Adipocyte (in vitro differentiated cells): ENCODE measurements at regions not wholly inside any gene's neighbourhood (a gene's known extent, or its start where the extent isn't known, plus 50 kb on each side); places are given as distances from the start of the nearest gene placed in this dataset.

ENCODE experiments used
- DNase-seq: peaks from one replicate; pipeline ENCODE4 v3.0.0-alpha.2; 2015; ENCODE audit warnings: low read depth
- H3K27me3 ChIP-seq: replicated peaks from 2 replicates; pipeline ENCODE4 v1.7.0; 2013; ENCODE audit warnings: mild to moderate bottlenecking, low read length, moderate library complexity; ENCODE audit not compliant: control insufficient read depth, insufficient read depth
- H3K36me3 ChIP-seq: 2 replicates; pipeline ENCODE4 v1.7.0; 2013; ENCODE audit warnings: low read length, mild to moderate bottlenecking, moderate library complexity; ENCODE audit not compliant: control insufficient read depth, insufficient read depth, severe bottlenecking
- H3K4me1 ChIP-seq: 2 replicates; pipeline ENCODE4 v1.7.0; 2013; ENCODE audit warnings: mild to moderate bottlenecking, low read length, moderate library complexity; ENCODE audit not compliant: control insufficient read depth, insufficient read depth
- H3K4me3 ChIP-seq: 2 replicates; pipeline ENCODE4 v1.7.0; 2013; ENCODE audit warnings: mild to moderate bottlenecking, low read length, moderate library complexity
- H3K9ac ChIP-seq: 2 replicates; pipeline ENCODE4 v1.7.0; 2013; ENCODE audit warnings: mild to moderate bottlenecking, low read length, moderate library complexity
- H3K9me3 ChIP-seq: 2 replicates; pipeline ENCODE4 v1.7.0; 2013; ENCODE audit warnings: mild to moderate bottlenecking, low read length, moderate library complexity; ENCODE audit not compliant: control insufficient read depth

- peaks cover 12% of the 10 kb centered on the region for H3K4me1 ChIP-seq
- H3K36me3 ChIP-seq: no peaks in the 10 kb centered on the region
- no peak overlapping the region for H3K4me3 ChIP-seq
- H3K27me3 ChIP-seq: peaks cover 12% of the 10 kb centered on the region
- H3K9me3 ChIP-seq: no peaks in the 10 kb centered on the region
- H3K9ac ChIP-seq: no peak overlapping the region
- no peak for DNase-seq
Measured at GRCh38 chr2:176959614-176960013, 253.0 kb upstream of the HNRNPA3 start.

- Histone ChIP-seq H3K4me3 (no peak overlapping the region), H3K9me3 (no peaks in the 10 kb centered on the region), H3K4me1 (peaks cover 12% of the 10 kb centered on the region), H3K27me3 (peaks cover 7% of the 10 kb centered on the region), H3K36me3 (no peaks in the 10 kb centered on the region), H3K9ac (no peak overlapping the region)
- no peak for DNase-seq
Measured at GRCh38 chr2:176960061-176960460, 252.5 kb upstream of the HNRNPA3 start.

DNA sequence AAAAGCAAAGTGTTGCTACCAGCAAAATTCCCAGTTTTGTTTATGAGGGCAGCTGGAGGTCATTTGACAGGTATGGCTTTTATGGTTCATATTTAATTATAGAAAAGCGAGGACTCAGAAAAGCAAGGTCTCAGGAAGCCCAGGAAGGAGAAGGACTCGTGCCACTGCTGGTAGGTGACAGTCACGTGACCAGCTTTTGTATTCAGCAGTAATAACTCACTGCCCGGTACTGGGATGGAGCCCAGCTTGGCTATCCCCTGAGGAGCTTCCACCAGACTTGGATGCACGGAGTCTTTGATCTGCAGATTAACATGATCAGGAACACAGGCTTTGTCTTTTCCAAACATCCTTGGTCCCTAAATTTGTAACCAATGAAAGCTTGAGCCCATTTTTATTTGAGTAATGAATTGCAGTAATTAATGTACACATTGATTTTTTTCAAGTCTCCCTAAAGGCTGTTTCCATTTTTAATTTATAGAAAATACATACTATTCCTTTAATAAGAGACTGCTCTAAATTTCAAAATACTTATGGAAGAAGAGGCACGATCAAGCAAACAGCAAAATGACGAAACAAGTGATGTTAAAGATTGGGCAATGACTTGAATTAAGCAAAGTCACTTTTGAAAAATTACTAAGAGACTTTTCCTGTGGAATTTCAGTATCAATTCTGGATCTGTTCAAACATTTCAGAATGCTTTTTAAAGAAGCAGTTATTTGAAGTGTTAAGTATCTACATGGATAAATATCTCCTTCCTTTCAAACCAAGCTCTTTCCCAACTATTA lies 251.7 kb upstream of the HNRNPA3 start:
- Histone ChIP-seq H3K4me3 (peak overlapping the region; percentile 18), H3K36me3 (no peaks in the 10 kb centered on the region), H3K9me3 (no peaks in the 10 kb centered on the region), H3K9ac (no peak overlapping the region), H3K4me1 (peaks cover 12% of the 10 kb centered on the region), H3K27me3 (peaks cover 5% of the 10 kb centered on the region)
- no peak for DNase-seq

DNA sequence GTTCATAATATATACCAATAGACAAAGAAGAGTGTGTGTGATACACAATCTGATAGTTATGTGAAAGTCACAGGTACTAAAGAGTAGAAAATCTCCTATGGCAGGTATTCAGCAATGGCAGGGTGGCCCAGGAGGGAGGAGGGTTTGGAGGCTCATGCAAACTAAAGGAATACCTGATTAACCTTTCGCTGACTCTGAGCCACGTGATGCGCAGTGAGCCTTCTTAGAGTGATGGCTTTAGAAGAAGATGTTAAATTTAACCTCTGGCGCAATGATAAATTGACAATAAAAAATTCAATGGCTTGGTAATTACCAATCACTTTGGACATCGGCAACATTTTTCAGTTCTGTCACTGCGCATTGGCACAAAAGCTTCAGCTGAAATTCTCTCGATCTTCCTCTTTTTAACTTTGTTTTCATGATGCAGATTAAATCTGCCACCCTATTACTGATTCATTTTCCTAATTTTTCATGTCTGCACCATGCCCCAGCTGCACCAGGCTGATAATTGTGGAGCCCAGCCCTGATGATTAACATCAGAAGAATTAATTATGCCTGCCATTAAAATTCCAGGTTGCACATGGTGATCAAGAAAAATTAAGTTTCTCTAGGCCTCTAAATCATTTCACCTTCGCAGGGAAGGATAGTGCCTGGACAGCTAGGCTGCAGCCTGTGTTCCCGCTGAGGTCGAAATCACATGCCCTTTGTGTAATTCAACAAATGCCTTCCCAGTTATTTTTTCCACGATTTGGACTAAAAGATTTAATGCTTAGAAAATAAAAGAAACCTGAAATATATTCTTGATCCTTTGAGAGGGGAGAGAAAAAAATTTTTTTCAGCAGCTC lies 250.6 kb upstream of the HNRNPA3 start:
- Histone ChIP-seq H3K4me3 (no peak overlapping the region), H3K9ac (no peak overlapping the region), H3K27me3 (peaks cover 5% of the 10 kb centered on the region), H3K36me3 (no peaks in the 10 kb centered on the region), H3K4me1 (peaks cover 12% of the 10 kb centered on the region), H3K9me3 (no peaks in the 10 kb centered on the region)
- no peak for DNase-seq

DNA sequence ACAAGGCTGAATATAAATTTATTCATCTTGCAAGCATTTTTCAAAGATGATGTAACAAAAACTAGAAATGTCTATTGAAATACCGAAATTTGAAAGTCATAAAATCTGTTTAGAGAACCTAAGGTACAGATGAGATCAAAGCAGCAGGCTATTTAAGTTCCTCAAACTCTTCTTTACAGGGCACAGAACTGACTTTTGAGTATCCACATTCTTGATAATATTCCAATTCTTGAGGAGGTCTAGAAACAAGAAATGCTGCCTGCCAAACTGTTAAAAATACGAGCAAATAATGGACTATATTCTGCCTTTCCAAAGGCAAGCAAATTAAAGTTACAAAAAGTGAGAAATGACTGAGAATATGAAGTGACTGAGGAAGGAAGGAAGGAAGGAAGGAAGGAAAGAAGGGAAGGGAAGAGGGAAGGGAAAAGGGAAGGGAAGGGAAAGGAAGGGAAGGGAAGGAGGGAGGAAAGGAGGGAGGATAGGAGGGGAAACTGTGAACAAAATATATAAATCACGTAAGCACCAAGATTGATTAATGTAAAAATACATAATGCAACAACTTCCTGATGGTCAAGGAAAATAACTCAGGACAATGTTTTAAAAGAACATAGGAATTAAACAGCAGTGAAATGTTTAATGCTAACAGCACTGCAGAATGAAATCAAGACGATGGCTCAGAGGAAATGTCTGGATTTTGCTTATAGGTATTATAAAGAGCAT lies 248.9 kb upstream of the HNRNPA3 start:
- no peak overlapping the region for H3K4me3 ChIP-seq
- peaks cover 18% of the 10 kb centered on the region for H3K27me3 ChIP-seq
- peaks cover 12% of the 10 kb centered on the region for H3K4me1 ChIP-seq
- H3K9me3 ChIP-seq: no peaks in the 10 kb centered on the region
- H3K36me3 ChIP-seq: no peaks in the 10 kb centered on the region
- no peak overlapping the region for H3K9ac ChIP-seq
- no peak for DNase-seq

GRCh38 chr2:176967911-176968450 lies 244.6 kb upstream of the HNRNPA3 start:
- Histone ChIP-seq H3K9ac (no peak overlapping the region), H3K27me3 (peaks cover 18% of the 10 kb centered on the region)
- no peak for DNase-seq

GRCh38 chr2:176969642-176970359 lies 242.8 kb upstream of the HNRNPA3 start:
- H3K9me3 ChIP-seq: no peaks in the 10 kb centered on the region
- no peaks in the 10 kb centered on the region for H3K36me3 ChIP-seq
- H3K4me3 ChIP-seq: no peak overlapping the region
- DNase-seq: no peak
- peaks cover 13% of the 10 kb centered on the region for H3K27me3 ChIP-seq
- no peak overlapping the region for H3K9ac ChIP-seq
- H3K4me1 ChIP-seq: no peaks in the 10 kb centered on the region

More at GRCh38 chr2:176967911-176968450, 244.6 kb upstream of the HNRNPA3 start:
- no peak overlapping the region for H3K4me3 ChIP-seq
- no peaks in the 10 kb centered on the region for H3K9me3 ChIP-seq
- H3K4me1 ChIP-seq: no peaks in the 10 kb centered on the region
- no peaks in the 10 kb centered on the region for H3K36me3 ChIP-seq

- no peaks in the 10 kb centered on the region for H3K9me3 ChIP-seq
- H3K27me3 ChIP-seq: peaks cover 2% of the 10 kb centered on the region
- H3K9ac ChIP-seq: no peak overlapping the region
- no peaks in the 10 kb centered on the region for H3K36me3 ChIP-seq
- no peak for DNase-seq
- H3K4me1 ChIP-seq: peaks cover 15% of the 10 kb centered on the region
- H3K4me3 ChIP-seq: peak overlapping the region; percentile 63
Measured at GRCh38 chr2:176976736-176977685, 235.6 kb upstream of the HNRNPA3 start.

DNA sequence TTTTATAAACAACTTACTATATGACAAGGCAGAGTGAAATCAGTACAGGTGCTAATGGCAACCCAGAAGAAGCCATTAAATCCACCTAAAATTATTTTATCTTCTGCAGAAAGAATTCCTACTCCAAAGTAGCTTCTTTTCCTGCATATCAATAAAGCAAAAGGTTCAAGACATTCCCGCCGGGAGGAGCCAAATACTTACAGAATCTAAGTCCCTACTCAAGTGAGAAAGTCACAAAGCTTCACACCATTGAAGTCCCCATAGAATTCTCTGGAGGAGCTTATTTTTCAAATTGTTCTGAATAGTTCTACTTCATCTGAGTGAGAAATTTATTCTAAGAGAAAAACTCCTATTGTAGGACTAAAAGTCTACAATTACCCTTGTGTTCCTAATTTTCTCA lies 233.7 kb upstream of the HNRNPA3 start:
- Histone ChIP-seq H3K27me3 (peaks cover 9% of the 10 kb centered on the region), H3K36me3 (no peaks in the 10 kb centered on the region), H3K9ac (no peak overlapping the region), H3K4me1 (peaks cover 15% of the 10 kb centered on the region), H3K4me3 (no peak overlapping the region), H3K9me3 (no peaks in the 10 kb centered on the region)
- DNase-seq: peak; percentile 6
